GM10266 (cell line): ENCODE measurements at regions not wholly inside any gene's neighbourhood (a gene's known extent, or its start where the extent isn't known, plus 50 kb on each side); places are given as distances from the start of the nearest gene placed in this dataset.

Source experiments
- DNase-seq: peaks from one replicate; pipeline ENCODE4 v3.0.0; 2012; ENCODE audit errors: extremely low spot score
- TF ChIP-seq, protein P1 (sequence below): IDR thresholded peaks from 2 replicates; pipeline ENCODE4 v1.5.1; 2012; ENCODE audit warnings: mild to moderate bottlenecking, low read depth; ENCODE audit not compliant: control insufficient read depth, insufficient read depth; ENCODE audit errors: missing control alignments

- no peak for DNase-seq
- TF ChIP-seq, protein P1, sequence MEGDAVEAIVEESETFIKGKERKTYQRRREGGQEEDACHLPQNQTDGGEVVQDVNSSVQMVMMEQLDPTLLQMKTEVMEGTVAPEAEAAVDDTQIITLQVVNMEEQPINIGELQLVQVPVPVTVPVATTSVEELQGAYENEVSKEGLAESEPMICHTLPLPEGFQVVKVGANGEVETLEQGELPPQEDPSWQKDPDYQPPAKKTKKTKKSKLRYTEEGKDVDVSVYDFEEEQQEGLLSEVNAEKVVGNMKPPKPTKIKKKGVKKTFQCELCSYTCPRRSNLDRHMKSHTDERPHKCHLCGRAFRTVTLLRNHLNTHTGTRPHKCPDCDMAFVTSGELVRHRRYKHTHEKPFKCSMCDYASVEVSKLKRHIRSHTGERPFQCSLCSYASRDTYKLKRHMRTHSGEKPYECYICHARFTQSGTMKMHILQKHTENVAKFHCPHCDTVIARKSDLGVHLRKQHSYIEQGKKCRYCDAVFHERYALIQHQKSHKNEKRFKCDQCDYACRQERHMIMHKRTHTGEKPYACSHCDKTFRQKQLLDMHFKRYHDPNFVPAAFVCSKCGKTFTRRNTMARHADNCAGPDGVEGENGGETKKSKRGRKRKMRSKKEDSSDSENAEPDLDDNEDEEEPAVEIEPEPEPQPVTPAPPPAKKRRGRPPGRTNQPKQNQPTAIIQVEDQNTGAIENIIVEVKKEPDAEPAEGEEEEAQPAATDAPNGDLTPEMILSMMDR = no peak
Observed at GRCh38 chr3:159339131-159339530, 537.3 kb downstream of the MFSD1 start.

DNA sequence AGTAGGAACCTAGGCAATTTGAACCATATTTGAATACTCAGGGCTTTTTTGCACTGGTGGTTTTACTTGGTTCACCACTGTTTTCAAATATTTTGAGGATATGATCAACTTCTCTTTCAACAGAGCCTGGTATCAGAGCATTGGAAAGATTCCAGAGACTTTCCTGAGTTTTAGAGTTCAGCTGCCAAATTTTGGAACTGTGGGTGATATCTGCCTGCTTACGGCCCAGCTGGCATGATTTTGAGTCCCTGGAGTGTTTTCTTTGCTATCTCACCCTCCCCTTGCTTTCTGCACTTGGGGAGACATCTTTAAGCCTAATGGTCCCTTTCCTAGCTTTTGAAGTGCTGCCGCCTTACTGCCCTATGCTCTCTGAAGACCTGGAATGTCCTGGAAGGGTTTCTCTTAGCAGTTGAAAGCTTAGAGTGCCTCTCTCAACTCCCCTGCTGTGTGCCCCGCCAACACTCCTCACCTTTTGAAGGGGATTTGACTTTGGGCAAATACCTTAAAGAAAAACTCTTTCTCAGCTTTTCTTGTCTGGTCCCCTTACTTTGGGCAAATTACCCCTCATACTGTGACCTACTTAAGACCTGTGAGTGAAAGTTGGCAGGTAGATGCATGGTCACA, 539.1 kb downstream of the MFSD1 start:
- TF ChIP-seq, protein P1 = no peak
- DNase-seq = no peak

DNA sequence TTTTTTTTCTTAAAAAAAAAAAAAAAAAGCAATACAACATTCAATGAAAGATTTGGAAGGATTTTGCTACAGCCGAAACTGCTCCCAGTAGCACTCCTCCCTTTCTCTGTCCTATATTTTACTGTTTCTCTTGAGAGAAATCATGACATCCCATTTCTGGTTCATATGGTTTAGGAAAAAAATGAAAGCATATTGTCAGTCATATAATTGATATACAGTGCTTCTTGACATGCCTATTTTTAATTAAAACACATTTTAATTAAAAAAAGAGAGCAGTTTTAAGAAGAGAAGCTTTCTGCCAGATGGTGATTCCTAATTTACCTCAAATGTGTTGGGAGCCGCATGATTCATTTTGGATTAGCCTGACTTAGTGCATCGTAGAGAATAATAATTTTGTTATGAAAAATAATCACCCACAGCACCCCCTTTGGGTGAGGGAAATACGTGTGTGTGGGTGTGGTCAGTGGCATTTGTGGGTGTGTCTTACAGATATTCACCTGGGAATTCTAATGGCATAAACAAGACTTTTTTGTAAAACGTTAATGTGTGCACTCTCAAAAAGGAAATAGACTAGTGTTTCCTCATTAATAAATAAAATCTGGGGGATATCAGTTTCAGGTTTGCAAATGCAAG, 544.5 kb downstream of the MFSD1 start:
- DNase-seq = no peak

GRCh38 chr3:159348431-159348830, 546.6 kb downstream of the MFSD1 start:
- DNase-seq = no peak
- TF ChIP-seq, protein P1 = no peak

More for the DNA sequence above, 544.5 kb downstream of the MFSD1 start:
- TF ChIP-seq, protein P1 = no peak

DNA sequence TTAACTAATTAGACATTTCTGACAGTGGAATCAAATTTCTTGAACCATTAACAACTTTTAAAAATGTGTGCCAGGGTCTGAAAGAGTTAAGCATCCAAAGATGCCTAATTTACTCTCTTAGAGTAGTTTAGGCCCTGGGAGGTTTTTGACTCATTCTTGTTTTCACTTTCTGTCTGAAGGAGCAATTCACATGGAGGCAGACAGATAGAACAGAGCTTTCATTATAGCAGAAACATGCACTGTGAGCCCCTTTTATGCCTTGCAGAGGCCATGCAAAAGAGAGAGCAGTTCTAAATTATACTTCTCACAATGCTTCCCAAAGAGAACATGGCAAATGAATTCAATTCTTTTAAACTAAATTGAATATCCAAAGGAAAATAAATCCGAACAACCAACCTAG, 554.8 kb downstream of the MFSD1 start:
- DNase-seq = no peak
- TF ChIP-seq, protein P1 = no peak

GRCh38 chr3:159364511-159364910, 562.7 kb downstream of the MFSD1 start:
- TF ChIP-seq, protein P1 = no peak
- no peak for DNase-seq

GRCh38 chr3:159366476-159366875, 564.6 kb downstream of the MFSD1 start:
- no peak for DNase-seq
- TF ChIP-seq, protein P1 = no peak
